ENCODE measurements at regions not wholly inside any gene's neighbourhood (a gene's known extent, or its start where the extent isn't known, plus 50 kb on each side); places are given as distances from the start of the nearest gene placed in this dataset.

GRCh38 chr4:134636338-134637051 lies 434.9 kb upstream of the PABPC4L start:
- no peak overlapping the region for H2AFZ ChIP-seq
- H4K20me1 ChIP-seq (ENCODE audit: insufficient read depth): no peaks in the 10 kb centered on the region
- no peaks in the 10 kb centered on the region for H3K27me3 ChIP-seq (ENCODE audit: insufficient read depth, low read depth)
- H3K9me3 ChIP-seq (ENCODE audit: insufficient read depth, low read depth): no peaks in the 10 kb centered on the region
- TF ChIP-seq CTCF (conservative IDR thresholded peaks at IDR 0.05): no peak
- TF ChIP-seq EZH2 (IDR thresholded peaks at IDR 0.05; ENCODE audit: low read depth): no peak
- no peaks in the 10 kb centered on the region for H3K9me2 ChIP-seq (ENCODE audit: insufficient read depth)
- H3K36me3 ChIP-seq (ENCODE audit: low read depth): no peaks in the 10 kb centered on the region
- no peaks in the 10 kb centered on the region for H3K4me1 ChIP-seq (replicated peaks; ENCODE audit: insufficient read depth)
- no peak overlapping the region for H3K27ac ChIP-seq
- ChIA-PET POLR2A (ENCODE audit: unreplicated experiment) (no interaction called here), CTCF (interaction anchor here (0.7 kb wide), 1 partner anchor 31 kb away, joined by 3 read pairs; no protein-coding TSS in a partner anchor)
- H3F3A ChIP-seq (ENCODE audit: insufficient read depth, low read depth): no peaks in the 10 kb centered on the region
- no peak overlapping the region for H3K4me3 ChIP-seq
- intact Hi-C loops (cut with micrococcal nuclease; ENCODE audit: unreplicated experiment): no loop called here
- H3K79me2 ChIP-seq (ENCODE audit: low read depth): no peaks in the 10 kb centered on the region
- no TSS peak for BruUV-seq (replicated peaks)
- no peak for DNase-seq
- H3K4me2 ChIP-seq: no peak overlapping the region

GRCh38 chr4:134634301-134634700 lies 432.7 kb upstream of the PABPC4L start:
- H3K4me3 ChIP-seq: no peak overlapping the region
- no peak for DNase-seq
- intact Hi-C loops (cut with micrococcal nuclease; ENCODE audit: unreplicated experiment): no loop called here
- no peaks in the 10 kb centered on the region for H3K9me3 ChIP-seq (ENCODE audit: insufficient read depth, low read depth)
- no peaks in the 10 kb centered on the region for H3F3A ChIP-seq (ENCODE audit: insufficient read depth, low read depth)
- no peaks in the 10 kb centered on the region for H4K20me1 ChIP-seq (ENCODE audit: insufficient read depth)
- no peak overlapping the region for H3K27ac ChIP-seq
- POLR2A ChIA-PET (ENCODE audit: unreplicated experiment): no interaction called here
- no peak overlapping the region for H2AFZ ChIP-seq
- CTCF ChIA-PET: no interaction called here
- no TSS peak for BruUV-seq (replicated peaks)
- H3K4me1 ChIP-seq (replicated peaks; ENCODE audit: insufficient read depth): no peaks in the 10 kb centered on the region
- TF ChIP-seq CTCF (conservative IDR thresholded peaks at IDR 0.05) (no peak), EZH2 (IDR thresholded peaks at IDR 0.05; ENCODE audit: low read depth) (no peak)
- H3K9me2 ChIP-seq (ENCODE audit: insufficient read depth): no peaks in the 10 kb centered on the region
- H3K4me2 ChIP-seq: no peak overlapping the region
- no peaks in the 10 kb centered on the region for H3K36me3 ChIP-seq (ENCODE audit: low read depth)
- H3K79me2 ChIP-seq (ENCODE audit: low read depth): no peaks in the 10 kb centered on the region
- no peaks in the 10 kb centered on the region for H3K27me3 ChIP-seq (ENCODE audit: insufficient read depth, low read depth)

- Histone ChIP-seq H3F3A (ENCODE audit: insufficient read depth, low read depth) (no peaks in the 10 kb centered on the region), H3K27ac (no peak overlapping the region), H3K4me2 (no peak overlapping the region), H3K9me3 (ENCODE audit: insufficient read depth, low read depth) (no peaks in the 10 kb centered on the region), H2AFZ (no peak overlapping the region), H3K9me2 (ENCODE audit: insufficient read depth) (no peaks in the 10 kb centered on the region), H3K79me2 (ENCODE audit: low read depth) (no peaks in the 10 kb centered on the region), H3K27me3 (ENCODE audit: insufficient read depth, low read depth) (no peaks in the 10 kb centered on the region), H4K20me1 (ENCODE audit: insufficient read depth) (no peaks in the 10 kb centered on the region), H3K4me3 (no peak overlapping the region), H3K36me3 (ENCODE audit: low read depth) (no peaks in the 10 kb centered on the region), H3K4me1 (replicated peaks; ENCODE audit: insufficient read depth) (no peaks in the 10 kb centered on the region)
- ChIA-PET CTCF (no interaction called here), POLR2A (ENCODE audit: unreplicated experiment) (no interaction called here)
- no TSS peak for BruUV-seq (replicated peaks)
- intact Hi-C loops (cut with micrococcal nuclease; ENCODE audit: unreplicated experiment): no loop called here
- TF ChIP-seq EZH2 (IDR thresholded peaks at IDR 0.05; ENCODE audit: low read depth) (no peak), CTCF (conservative IDR thresholded peaks at IDR 0.05) (no peak)
- DNase-seq: no peak
Measured at GRCh38 chr4:134632056-134632455, 430.5 kb upstream of the PABPC4L start.
